ENCODE measurements at regions not wholly inside any gene's neighbourhood (a gene's known extent, or its start where the extent isn't known, plus 50 kb on each side); places are given as distances from the start of the nearest gene placed in this dataset.

DNA sequence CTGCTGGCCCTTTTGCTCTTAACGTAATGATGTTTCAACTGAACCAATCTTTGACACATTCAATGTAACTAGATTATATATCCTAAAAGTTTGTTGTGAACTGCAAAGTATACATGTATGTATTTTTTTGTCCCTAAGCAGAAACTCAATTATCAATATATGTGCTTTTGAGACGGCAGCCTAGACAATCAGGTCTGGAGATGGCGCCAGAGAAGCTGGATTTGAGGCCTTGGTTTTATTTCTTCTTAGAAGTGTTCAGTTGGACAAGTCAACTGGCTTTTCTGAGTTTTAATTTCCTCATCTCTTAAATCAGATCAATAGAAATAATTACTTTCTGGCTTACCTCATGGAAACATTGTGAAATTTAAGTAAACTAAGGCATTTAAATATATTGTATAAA is 62.5 kb downstream of the DCAF8L1 start:
- H3K79me2 ChIP-seq (ENCODE audit: insufficient read depth): no peaks in the 10 kb centered on the region
- no peaks in the 10 kb centered on the region for H3K9me3 ChIP-seq
- POLR2A ChIA-PET: no interaction called here
- no peak overlapping the region for H3K27ac ChIP-seq (ENCODE audit: low read depth in 2 of 2, low read length in 1 of 2)
- H3K36me3 ChIP-seq (replicated peaks in 1 of 2; ENCODE audit: control insufficient read depth in 1 of 2, insufficient read depth in 2 of 2, low read length in 1 of 2): no peaks in the 10 kb centered on the region
- no peak overlapping the region for H3K9ac ChIP-seq
- H3K4me3 ChIP-seq (ENCODE audit: low read depth in 2 of 2, low read length in 1 of 2): no peak overlapping the region
- no peak overlapping the region for H3K4me2 ChIP-seq
- no peaks in the 10 kb centered on the region for H3K9me2 ChIP-seq
- no peak overlapping the region for H2AFZ ChIP-seq (ENCODE audit: low read depth)
- CTCF ChIA-PET: no interaction called here
- no peaks in the 10 kb centered on the region for H3F3A ChIP-seq (replicated peaks; ENCODE audit: insufficient read depth)
- H4K20me1 ChIP-seq (ENCODE audit: insufficient read depth): no peaks in the 10 kb centered on the region
- WGBS (ENCODE audit: low lambda C conversion rate): 33% methylated on average over 3 of the region's 3 CpGs
- TF ChIP-seq RAD21 (IDR thresholded peaks at IDR 0.05; ENCODE audit: low read length): peak; percentile 13; the same call in 1 of the 2 replicates
- no peak for TF ChIP-seq NFIC (IDR thresholded peaks at IDR 0.05; ENCODE audit: borderline replicate concordance)
- TF ChIP-seq IRF3 (IDR thresholded peaks at IDR 0.05; ENCODE audit: low read depth, low read length): no peak
- no peak for TF ChIP-seq USF1 (IDR thresholded peaks at IDR 0.05; ENCODE audit: borderline replicate concordance, low read depth)
- TF ChIP-seq JUND (IDR thresholded peaks at IDR 0.05): no peak
- TF ChIP-seq REST (IDR thresholded peaks at IDR 0.05; ENCODE audit: low read depth, low read length): no peak
- TF ChIP-seq EP300 (IDR thresholded peaks at IDR 0.05; ENCODE audit: borderline replicate concordance in 1 of 2, low read depth in 1 of 2, low read length in 1 of 2): no peak
- TF ChIP-seq, protein P1, sequence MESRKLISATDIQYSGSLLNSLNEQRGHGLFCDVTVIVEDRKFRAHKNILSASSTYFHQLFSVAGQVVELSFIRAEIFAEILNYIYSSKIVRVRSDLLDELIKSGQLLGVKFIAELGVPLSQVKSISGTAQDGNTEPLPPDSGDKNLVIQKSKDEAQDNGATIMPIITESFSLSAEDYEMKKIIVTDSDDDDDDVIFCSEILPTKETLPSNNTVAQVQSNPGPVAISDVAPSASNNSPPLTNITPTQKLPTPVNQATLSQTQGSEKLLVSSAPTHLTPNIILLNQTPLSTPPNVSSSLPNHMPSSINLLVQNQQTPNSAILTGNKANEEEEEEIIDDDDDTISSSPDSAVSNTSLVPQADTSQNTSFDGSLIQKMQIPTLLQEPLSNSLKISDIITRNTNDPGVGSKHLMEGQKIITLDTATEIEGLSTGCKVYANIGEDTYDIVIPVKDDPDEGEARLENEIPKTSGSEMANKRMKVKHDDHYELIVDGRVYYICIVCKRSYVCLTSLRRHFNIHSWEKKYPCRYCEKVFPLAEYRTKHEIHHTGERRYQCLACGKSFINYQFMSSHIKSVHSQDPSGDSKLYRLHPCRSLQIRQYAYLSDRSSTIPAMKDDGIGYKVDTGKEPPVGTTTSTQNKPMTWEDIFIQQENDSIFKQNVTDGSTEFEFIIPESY (IDR thresholded peaks at IDR 0.05; ENCODE audit: borderline replicate concordance, low read depth): no peak
- DNase-seq: no peak
- no peaks in the 10 kb centered on the region for H3K27me3 ChIP-seq (ENCODE audit: insufficient read depth)
- no peaks in the 10 kb centered on the region for H3K4me1 ChIP-seq (ENCODE audit: control insufficient read depth in 1 of 2, insufficient read depth in 2 of 2, low read depth in 1 of 2, low read length in 1 of 2)
